WERI-Rb-1 (cell line): ENCODE measurements at regions not wholly inside any gene's neighbourhood (a gene's known extent, or its start where the extent isn't known, plus 50 kb on each side); places are given as distances from the start of the nearest gene placed in this dataset.
"Not testable (repeated sequence)": the region's sequence is repeated elsewhere in the genome, so short reads cannot be mapped to it uniquely, and the experiment has no call there.

ENCODE experiments used
- DNase-seq: peaks from one replicate; pipeline ENCODE4 v3.0.0-alpha.2; 2020
- H3K27ac ChIP-seq: fragments of 250-450 bp; sonication (Bioruptor Pico); 2 replicates; pipeline ENCODE4 v1.5.1; 2020; ENCODE audit warnings: mild to moderate bottlenecking, moderate library complexity
- H3K27me3 ChIP-seq: fragments of 250-450 bp; sonication (Bioruptor Pico); 2 replicates; pipeline ENCODE4 v1.5.1; 2021; ENCODE audit warnings: mild to moderate bottlenecking, low read depth, moderate library complexity; ENCODE audit not compliant: insufficient read depth, severe bottlenecking
- H3K36me3 ChIP-seq: fragments of 250-450 bp; sonication (Bioruptor Pico); 2 replicates; pipeline ENCODE4 v1.5.1; 2020; ENCODE audit warnings: mild to moderate bottlenecking, moderate library complexity
- H3K4me3 ChIP-seq: 2 replicates; pipeline ENCODE4 v1.5.1; 2011; ENCODE audit warnings: low read depth, mild to moderate bottlenecking, control low read depth, low read length
- H3K9me3 ChIP-seq: fragments of 250-450 bp; sonication (Bioruptor Pico); 2 replicates; pipeline ENCODE4 v1.5.1; 2021; ENCODE audit warnings: mild to moderate bottlenecking, moderate library complexity; ENCODE audit not compliant: severe bottlenecking
- TF ChIP-seq, protein P1 (sequence below): IDR thresholded peaks from 2 replicates; pipeline ENCODE4 v1.5.1; 2011; ENCODE audit warnings: low read depth, mild to moderate bottlenecking, control low read depth, inconsistent platforms, low read length

DNA sequence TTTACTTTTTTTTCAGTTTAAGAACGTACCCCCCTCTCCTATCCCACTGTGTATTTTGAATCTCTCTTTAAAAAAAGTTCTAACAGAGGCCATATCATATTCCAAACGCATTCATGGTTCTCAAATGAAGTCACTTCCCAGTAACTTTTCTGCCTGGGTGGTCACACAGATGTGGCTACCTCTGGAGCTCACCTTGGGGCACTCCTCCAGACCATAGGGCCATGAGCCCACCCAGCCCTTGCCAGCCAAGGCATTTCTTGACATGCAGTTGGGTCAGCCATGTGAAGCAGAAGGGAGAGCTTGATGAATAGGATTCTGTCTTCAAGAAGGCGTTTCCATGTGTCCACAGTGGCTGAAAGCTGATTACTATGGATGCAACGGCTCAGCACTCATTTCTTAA is 239.3 kb downstream of the RAB11FIP2 start:
- no peaks in the 10 kb centered on the region for H3K9me3 ChIP-seq
- H3K27ac ChIP-seq = no peak overlapping the region
- H3K4me3 ChIP-seq = no peak overlapping the region
- TF ChIP-seq, protein P1, sequence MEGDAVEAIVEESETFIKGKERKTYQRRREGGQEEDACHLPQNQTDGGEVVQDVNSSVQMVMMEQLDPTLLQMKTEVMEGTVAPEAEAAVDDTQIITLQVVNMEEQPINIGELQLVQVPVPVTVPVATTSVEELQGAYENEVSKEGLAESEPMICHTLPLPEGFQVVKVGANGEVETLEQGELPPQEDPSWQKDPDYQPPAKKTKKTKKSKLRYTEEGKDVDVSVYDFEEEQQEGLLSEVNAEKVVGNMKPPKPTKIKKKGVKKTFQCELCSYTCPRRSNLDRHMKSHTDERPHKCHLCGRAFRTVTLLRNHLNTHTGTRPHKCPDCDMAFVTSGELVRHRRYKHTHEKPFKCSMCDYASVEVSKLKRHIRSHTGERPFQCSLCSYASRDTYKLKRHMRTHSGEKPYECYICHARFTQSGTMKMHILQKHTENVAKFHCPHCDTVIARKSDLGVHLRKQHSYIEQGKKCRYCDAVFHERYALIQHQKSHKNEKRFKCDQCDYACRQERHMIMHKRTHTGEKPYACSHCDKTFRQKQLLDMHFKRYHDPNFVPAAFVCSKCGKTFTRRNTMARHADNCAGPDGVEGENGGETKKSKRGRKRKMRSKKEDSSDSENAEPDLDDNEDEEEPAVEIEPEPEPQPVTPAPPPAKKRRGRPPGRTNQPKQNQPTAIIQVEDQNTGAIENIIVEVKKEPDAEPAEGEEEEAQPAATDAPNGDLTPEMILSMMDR = no peak
- no peaks in the 10 kb centered on the region for H3K27me3 ChIP-seq
- DNase-seq = no peak
- H3K36me3 ChIP-seq = no peaks in the 10 kb centered on the region

DNA sequence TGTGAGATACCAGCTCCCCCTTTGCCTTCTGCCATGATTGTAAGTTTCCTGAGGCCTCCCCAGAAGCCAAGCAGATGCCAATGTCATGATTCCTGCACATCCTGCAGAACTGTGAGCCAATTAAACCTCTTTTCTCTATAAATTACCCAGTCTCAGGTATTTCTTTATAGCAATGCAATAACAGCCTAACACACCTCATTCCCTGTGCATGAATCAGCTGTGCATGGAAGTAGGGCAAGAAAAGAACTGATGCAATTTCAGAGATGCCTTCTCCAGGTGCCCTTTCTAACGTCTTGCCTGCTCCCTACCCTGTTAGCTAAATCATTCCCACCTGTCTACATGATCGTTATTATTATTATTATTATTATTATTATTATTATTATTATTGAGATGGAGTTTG is 230.9 kb downstream of the RAB11FIP2 start:
- not testable (repeated sequence) for H3K4me3 ChIP-seq, H3K27me3 ChIP-seq, H3K36me3 ChIP-seq, DNase-seq, H3K9me3 ChIP-seq, H3K27ac ChIP-seq

DNA sequence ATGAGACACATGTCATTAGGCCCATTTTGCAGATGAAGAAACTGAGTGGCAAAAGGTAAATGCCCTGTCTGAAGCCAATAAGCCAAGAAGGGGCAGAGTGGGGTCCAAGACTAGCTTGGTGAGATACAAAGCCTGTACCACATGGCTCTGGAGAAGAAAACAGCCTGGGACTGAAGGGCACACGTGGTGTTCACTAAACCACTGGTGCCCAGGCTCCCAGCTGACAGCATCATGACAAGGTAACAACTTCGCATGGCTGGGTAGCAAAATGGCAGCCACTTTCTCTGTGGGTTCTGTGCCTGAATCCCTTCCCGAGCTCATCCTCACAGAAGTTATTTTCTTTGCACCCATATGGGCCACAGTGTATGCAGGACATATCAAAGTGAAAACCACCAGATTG is 229.6 kb downstream of the RAB11FIP2 start:
- TF ChIP-seq, protein P1 = no peak
- Histone ChIP-seq H3K27ac (no peak overlapping the region), H3K27me3 (peaks cover 5% of the 10 kb centered on the region), H3K9me3 (peaks cover 2% of the 10 kb centered on the region), H3K36me3 (no peaks in the 10 kb centered on the region), H3K4me3 (no peak overlapping the region)
- no peak for DNase-seq

DNA sequence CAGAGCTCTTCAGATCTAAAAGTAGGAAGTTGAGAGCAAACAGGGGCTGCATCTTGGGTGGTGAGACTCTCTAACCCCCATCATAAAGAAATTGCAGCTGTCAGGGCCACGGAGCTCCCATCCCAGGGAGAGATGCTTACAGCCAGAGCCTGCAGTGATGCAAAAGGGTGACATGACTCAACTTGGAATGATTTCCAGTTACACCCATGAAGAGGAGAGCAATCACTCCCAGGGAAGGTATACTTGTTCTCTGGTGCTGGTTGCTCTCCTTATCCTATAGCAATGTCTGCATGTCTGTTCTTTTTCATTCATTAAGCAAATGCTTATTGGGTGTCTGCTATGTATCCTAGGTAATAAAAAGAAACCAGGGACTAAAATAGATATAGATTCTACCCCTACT is 228.0 kb downstream of the RAB11FIP2 start:
- Histone ChIP-seq H3K27me3 (peaks cover 5% of the 10 kb centered on the region), H3K9me3 (peaks cover 2% of the 10 kb centered on the region), H3K4me3 (no peak overlapping the region), H3K36me3 (no peaks in the 10 kb centered on the region), H3K27ac (no peak overlapping the region)
- TF ChIP-seq, protein P1 = no peak
- DNase-seq = no peak

DNA sequence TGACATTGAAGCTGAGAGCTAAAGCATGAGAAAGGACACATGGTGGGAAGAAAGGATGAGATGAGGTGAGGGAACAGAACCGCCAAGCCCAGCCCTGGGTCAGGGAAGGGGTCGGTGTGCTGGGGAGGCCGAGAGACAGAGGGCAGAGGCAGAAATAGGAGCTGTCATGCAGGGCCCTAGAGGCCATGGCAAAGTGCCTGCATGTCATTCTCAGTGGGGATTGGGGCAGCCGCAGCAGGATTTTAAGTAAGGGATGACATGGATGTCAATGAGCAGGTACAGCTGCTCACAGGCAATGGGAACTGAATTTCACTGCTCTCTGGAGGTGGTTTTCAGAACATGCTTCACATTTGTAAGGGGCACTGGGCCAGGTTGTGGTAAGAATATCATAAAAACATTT is 227.4 kb downstream of the RAB11FIP2 start:
- no peak for DNase-seq
- H3K9me3 ChIP-seq = peaks cover 2% of the 10 kb centered on the region
- H3K36me3 ChIP-seq = no peaks in the 10 kb centered on the region
- H3K27ac ChIP-seq = no peak overlapping the region
- no peak overlapping the region for H3K4me3 ChIP-seq
- H3K27me3 ChIP-seq = peaks cover 5% of the 10 kb centered on the region
- TF ChIP-seq, protein P1 = no peak

DNA sequence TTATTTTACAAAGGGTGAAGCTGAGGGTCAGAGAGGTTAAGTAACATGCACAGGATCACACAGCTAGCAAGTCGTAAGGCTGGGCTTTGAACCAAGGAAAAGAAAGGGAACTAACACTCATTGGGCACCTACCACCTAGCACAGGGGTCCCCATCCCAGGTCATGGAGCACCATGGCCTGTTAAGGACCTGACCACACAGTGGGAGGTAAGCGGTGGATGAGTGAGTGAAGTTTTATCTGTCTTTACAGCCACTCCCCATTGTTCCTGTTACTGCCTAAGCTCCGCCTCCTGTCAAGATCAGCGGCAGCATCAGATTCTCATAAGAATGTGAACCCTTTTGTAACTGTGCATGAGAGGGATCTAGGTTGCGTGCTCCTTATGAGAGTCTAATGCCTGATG is 222.8 kb downstream of the RAB11FIP2 start:
- no peak for DNase-seq
- TF ChIP-seq, protein P1 = no peak
- no peaks in the 10 kb centered on the region for H3K9me3 ChIP-seq
- no peak overlapping the region for H3K4me3 ChIP-seq
- peaks cover 13% of the 10 kb centered on the region for H3K27me3 ChIP-seq
- no peak overlapping the region for H3K27ac ChIP-seq
- no peaks in the 10 kb centered on the region for H3K36me3 ChIP-seq
